MM.1S (cell line): ENCODE measurements at regions not wholly inside any gene's neighbourhood (a gene's known extent, or its start where the extent isn't known, plus 50 kb on each side); places are given as distances from the start of the nearest gene placed in this dataset.
"Not testable (repeated sequence)": the region's sequence is repeated elsewhere in the genome, so short reads cannot be mapped to it uniquely, and the experiment has no call there.

ENCODE experiments used
- DNase-seq: peaks from one replicate; pipeline ENCODE4 v3.0.0-alpha.2; 2015
- H2AFZ ChIP-seq: fragments of 300-600 bp; sonication (generic); 2 replicates; pipeline ENCODE4 v1.6.0; 2016; ENCODE audit warnings: antibody characterized with exemption, low read length
- H3F3A ChIP-seq: fragments of 300-600 bp; sonication (generic); 2 replicates; pipeline ENCODE4 v1.6.1; 2016; ENCODE audit warnings: mild to moderate bottlenecking, antibody characterized with exemption, low read length, moderate library complexity, mixed read lengths; ENCODE audit not compliant: insufficient read depth
- H3K27ac ChIP-seq: fragments of 300-600 bp; sonication (generic); 2 replicates; pipeline ENCODE4 v1.5.1; 2016; ENCODE audit warnings: mild to moderate bottlenecking, low read length
- H3K27me3 ChIP-seq: fragments of 300-600 bp; sonication (generic); replicated peaks from 2 replicates; pipeline ENCODE4 v1.6.0; 2016; ENCODE audit warnings: low read length; ENCODE audit not compliant: insufficient read depth
- H3K36me3 ChIP-seq: fragments of 300-600 bp; sonication (generic); replicated peaks from 2 replicates; pipeline ENCODE4 v1.6.1; 2016; ENCODE audit warnings: mild to moderate bottlenecking, low read length, mixed read lengths; ENCODE audit not compliant: insufficient read depth
- H3K4me1 ChIP-seq: fragments of 300-600 bp; sonication (generic); 2 replicates; pipeline ENCODE4 v1.6.1; 2016; ENCODE audit warnings: low read length, mixed read lengths
- H3K4me2 ChIP-seq: fragments of 300-600 bp; sonication (generic); 2 replicates; pipeline ENCODE4 v1.6.0; 2016; ENCODE audit warnings: low read depth, low read length
- H3K4me3 ChIP-seq: fragments of 300-600 bp; sonication (generic); 2 replicates; pipeline ENCODE4 v1.5.1; 2016; ENCODE audit warnings: low read length, mixed read lengths
- H3K79me2 ChIP-seq: fragments of 300-600 bp; sonication (generic); 2 replicates; pipeline ENCODE4 v1.6.1; 2016; ENCODE audit warnings: mixed run types, low read length, mixed read lengths
- H3K9ac ChIP-seq: fragments of 300-600 bp; sonication (generic); 2 replicates; pipeline ENCODE4 v1.6.1; 2016; ENCODE audit warnings: low read length, mixed read lengths
- H3K9me2 ChIP-seq: fragments of 300-600 bp; sonication (generic); replicated peaks from 2 replicates; pipeline ENCODE4 v1.6.1; 2016; ENCODE audit warnings: mild to moderate bottlenecking, low read length, mixed read lengths; ENCODE audit not compliant: insufficient read depth
- H3K9me3 ChIP-seq: fragments of 300-600 bp; sonication (generic); replicated peaks from 2 replicates; pipeline ENCODE4 v1.6.1; 2016; ENCODE audit warnings: mild to moderate bottlenecking, low read length, mixed read lengths; ENCODE audit not compliant: insufficient read depth
- H4K20me1 ChIP-seq: fragments of 300-600 bp; sonication (generic); 2 replicates; pipeline ENCODE4 v1.6.1; 2016; ENCODE audit warnings: mild to moderate bottlenecking, low read length, moderate library complexity, mixed read lengths; ENCODE audit not compliant: insufficient read depth
- CTCF ChIP-seq: fragments of 300-600 bp; sonication (generic); IDR thresholded peaks from 2 replicates; pipeline ENCODE4 v1.5.1; 2016; ENCODE audit warnings: antibody characterized with exemption, low read length, mixed read lengths
- EZH2 ChIP-seq: fragments of 300-600 bp; sonication (generic); optimal IDR thresholded peaks from 2 replicates; pipeline ENCODE3; 2017; ENCODE audit warnings: low read depth, mild to moderate bottlenecking, antibody characterized with exemption, low read length, mixed read lengths
- EZH2phosphoT487 ChIP-seq: fragments of 300-600 bp; sonication (generic); IDR thresholded peaks from 2 replicates; pipeline ENCODE4 v1.6.1; 2018; ENCODE audit warnings: antibody characterized with exemption, low read length

- H3K9me2 ChIP-seq, H3K4me2 ChIP-seq, H3K27ac ChIP-seq, H3K4me3 ChIP-seq, H3K36me3 ChIP-seq, H3F3A ChIP-seq, H4K20me1 ChIP-seq, H2AFZ ChIP-seq, DNase-seq, H3K79me2 ChIP-seq, H3K27me3 ChIP-seq, H3K9me3 ChIP-seq, H3K9ac ChIP-seq, H3K4me1 ChIP-seq: not testable (repeated sequence)
- TF ChIP-seq CTCF = peak; percentile 17
Measured at GRCh38 chr2:88961323-88961722, 269.9 kb downstream of the RPIA start.

- Histone ChIP-seq H3K9me2 (no peaks in the 10 kb centered on the region), H4K20me1 (no peaks in the 10 kb centered on the region), H3K9ac (no peak overlapping the region), H3K4me1 (no peaks in the 10 kb centered on the region), H3F3A (no peaks in the 10 kb centered on the region), H3K27ac (no peak overlapping the region), H3K9me3 (no peaks in the 10 kb centered on the region), H2AFZ (no peak overlapping the region), H3K36me3 (no peaks in the 10 kb centered on the region), H3K4me2 (no peak overlapping the region), H3K27me3 (no peaks in the 10 kb centered on the region), H3K4me3 (no peak overlapping the region), H3K79me2 (no peaks in the 10 kb centered on the region)
- TF ChIP-seq CTCF (no peak), EZH2phosphoT487 (no peak), EZH2 (no peak)
- no peak for DNase-seq
Measured at GRCh38 chr2:88967844-88968243, 276.4 kb downstream of the RPIA start.

GRCh38 chr2:88978011-88978410, 286.5 kb downstream of the RPIA start:
- not testable (repeated sequence) for H4K20me1 ChIP-seq, H3K9me2 ChIP-seq, H3K27me3 ChIP-seq, H3K4me1 ChIP-seq, H3K9me3 ChIP-seq, DNase-seq, H3K79me2 ChIP-seq, H3K4me3 ChIP-seq, H3K36me3 ChIP-seq, H3K9ac ChIP-seq, H2AFZ ChIP-seq, H3K27ac ChIP-seq, H3F3A ChIP-seq, H3K4me2 ChIP-seq

GRCh38 chr2:88978446-88978845, 287.0 kb downstream of the RPIA start:
- not testable (repeated sequence) for H3K4me2 ChIP-seq, DNase-seq

GRCh38 chr2:88984079-88984478, 292.6 kb downstream of the RPIA start:
- H3K4me1 ChIP-seq, H3K9me2 ChIP-seq, DNase-seq, H3K4me3 ChIP-seq, H3K9ac ChIP-seq, H3K4me2 ChIP-seq, H3K36me3 ChIP-seq, H3K27ac ChIP-seq, H3K9me3 ChIP-seq, H3F3A ChIP-seq, H4K20me1 ChIP-seq, H3K27me3 ChIP-seq, H3K79me2 ChIP-seq, H2AFZ ChIP-seq: not testable (repeated sequence)

More at GRCh38 chr2:88978446-88978845, 287.0 kb downstream of the RPIA start:
- H3K9ac ChIP-seq, H3F3A ChIP-seq, H3K27ac ChIP-seq, H3K4me1 ChIP-seq, H2AFZ ChIP-seq, H3K9me2 ChIP-seq, H3K9me3 ChIP-seq, H4K20me1 ChIP-seq, H3K79me2 ChIP-seq, H3K36me3 ChIP-seq, H3K27me3 ChIP-seq, H3K4me3 ChIP-seq: not testable (repeated sequence)
